B cell (primary cell): ENCODE measurements at regions not wholly inside any gene's neighbourhood (a gene's known extent, or its start where the extent isn't known, plus 50 kb on each side); places are given as distances from the start of the nearest gene placed in this dataset.
"Not testable (repeated sequence)": the region's sequence is repeated elsewhere in the genome, so short reads cannot be mapped to it uniquely, and the experiment has no call there.

Source experiments
- EZH2 ChIP-seq: IDR thresholded peaks from 2 replicates; pipeline ENCODE4 v1.6.1; 2012; ENCODE audit warnings: borderline replicate concordance, low read depth, mild to moderate bottlenecking, moderate library complexity, low read length; ENCODE audit not compliant: insufficient read depth, poor library complexity, severe bottlenecking
- TF ChIP-seq, protein P1 (sequence below): fragments of 200-600 bp; IDR thresholded peaks from one replicate; pipeline ENCODE4 v1.8.0; 2022; ENCODE audit warnings: antibody characterized with exemption, mild to moderate bottlenecking

DNA sequence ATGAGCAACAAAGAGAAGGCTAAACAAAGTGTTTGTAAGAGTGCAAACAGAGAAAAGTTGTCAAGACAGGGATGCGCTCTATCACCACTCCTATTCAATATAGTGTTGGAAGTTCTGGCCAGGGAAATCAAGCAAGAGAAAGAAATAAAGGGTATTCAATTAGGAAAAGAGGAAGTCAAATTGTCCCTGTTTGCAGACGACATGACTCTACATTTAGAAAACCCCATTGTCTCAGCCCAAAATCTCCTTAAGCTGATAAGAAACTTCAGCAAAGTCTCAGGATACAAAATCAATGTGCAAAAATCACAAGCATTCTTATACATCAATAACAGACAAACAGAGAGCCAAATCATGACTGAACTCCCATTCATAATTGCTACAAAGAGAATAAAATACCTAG lies 143.4 kb upstream of the POGK start:
- TF ChIP-seq, protein P1, sequence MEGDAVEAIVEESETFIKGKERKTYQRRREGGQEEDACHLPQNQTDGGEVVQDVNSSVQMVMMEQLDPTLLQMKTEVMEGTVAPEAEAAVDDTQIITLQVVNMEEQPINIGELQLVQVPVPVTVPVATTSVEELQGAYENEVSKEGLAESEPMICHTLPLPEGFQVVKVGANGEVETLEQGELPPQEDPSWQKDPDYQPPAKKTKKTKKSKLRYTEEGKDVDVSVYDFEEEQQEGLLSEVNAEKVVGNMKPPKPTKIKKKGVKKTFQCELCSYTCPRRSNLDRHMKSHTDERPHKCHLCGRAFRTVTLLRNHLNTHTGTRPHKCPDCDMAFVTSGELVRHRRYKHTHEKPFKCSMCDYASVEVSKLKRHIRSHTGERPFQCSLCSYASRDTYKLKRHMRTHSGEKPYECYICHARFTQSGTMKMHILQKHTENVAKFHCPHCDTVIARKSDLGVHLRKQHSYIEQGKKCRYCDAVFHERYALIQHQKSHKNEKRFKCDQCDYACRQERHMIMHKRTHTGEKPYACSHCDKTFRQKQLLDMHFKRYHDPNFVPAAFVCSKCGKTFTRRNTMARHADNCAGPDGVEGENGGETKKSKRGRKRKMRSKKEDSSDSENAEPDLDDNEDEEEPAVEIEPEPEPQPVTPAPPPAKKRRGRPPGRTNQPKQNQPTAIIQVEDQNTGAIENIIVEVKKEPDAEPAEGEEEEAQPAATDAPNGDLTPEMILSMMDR: not testable (repeated sequence)
- TF ChIP-seq EZH2: not testable (repeated sequence)
